ENCODE measurements at regions not wholly inside any gene's neighbourhood (a gene's known extent, or its start where the extent isn't known, plus 50 kb on each side); places are given as distances from the start of the nearest gene placed in this dataset.

GRCh38 chr10:8893102-8893501 lies 838.6 kb downstream of the GATA3 start:
- DNase-seq (ENCODE audit: low read depth), result no peak

- no peak for DNase-seq (ENCODE audit: low read depth)
Measured at GRCh38 chr10:8894148-8894547, 839.7 kb downstream of the GATA3 start.

GRCh38 chr10:8897769-8898168 lies 843.3 kb downstream of the GATA3 start:
- DNase-seq (ENCODE audit: low read depth), result no peak

GRCh38 chr10:8898745-8899330 lies 844.4 kb downstream of the GATA3 start:
- no peak for DNase-seq (ENCODE audit: low read depth)

GRCh38 chr10:8902926-8903325 lies 848.4 kb downstream of the GATA3 start:
- no peak for DNase-seq (ENCODE audit: low read depth)

- DNase-seq (ENCODE audit: low read depth), result no peak
Measured at GRCh38 chr10:8908013-8908412, 853.5 kb downstream of the GATA3 start.

GRCh38 chr10:8910314-8910713 lies 855.8 kb downstream of the GATA3 start:
- no peak for DNase-seq (ENCODE audit: low read depth)

- DNase-seq (ENCODE audit: low read depth), result no peak
Measured at GRCh38 chr10:8911032-8911431, 856.5 kb downstream of the GATA3 start.

GRCh38 chr10:8912108-8912507 lies 857.6 kb downstream of the GATA3 start:
- no peak for DNase-seq (ENCODE audit: low read depth)

- no peak for DNase-seq (ENCODE audit: low read depth)
Measured at GRCh38 chr10:8913720-8914119, 859.2 kb downstream of the GATA3 start.

GRCh38 chr10:8919280-8919679 lies 864.8 kb downstream of the GATA3 start:
- DNase-seq (ENCODE audit: low read depth), result no peak

- DNase-seq (ENCODE audit: low read depth), result no peak
Measured at GRCh38 chr10:8921568-8921967, 867.1 kb downstream of the GATA3 start.

GRCh38 chr10:8923096-8923495 lies 868.6 kb downstream of the GATA3 start:
- DNase-seq (ENCODE audit: low read depth), result no peak

- DNase-seq (ENCODE audit: low read depth), result no peak
Measured at GRCh38 chr10:8927705-8928104, 873.2 kb downstream of the GATA3 start.

GRCh38 chr10:8946451-8946850 lies 892.0 kb downstream of the GATA3 start:
- no peak for DNase-seq (ENCODE audit: low read depth)

GRCh38 chr10:8950978-8951377 lies 896.5 kb downstream of the GATA3 start:
- DNase-seq (ENCODE audit: low read depth), result no peak

GRCh38 chr10:8951440-8952089 lies 897.1 kb downstream of the GATA3 start:
- no peak for DNase-seq (ENCODE audit: low read depth)

- DNase-seq (ENCODE audit: low read depth), result no peak
Measured at GRCh38 chr10:8956400-8956799, 901.9 kb downstream of the GATA3 start.

GRCh38 chr10:8962249-8962648 lies 907.8 kb downstream of the GATA3 start:
- DNase-seq (ENCODE audit: low read depth), result no peak

- no peak for DNase-seq (ENCODE audit: low read depth)
Measured at GRCh38 chr10:8967061-8967460, 912.6 kb downstream of the GATA3 start.

- DNase-seq (ENCODE audit: low read depth), result no peak
Measured at GRCh38 chr10:8969853-8970252, 915.4 kb downstream of the GATA3 start.

GRCh38 chr10:8975535-8975934 lies 921.0 kb downstream of the GATA3 start:
- DNase-seq (ENCODE audit: low read depth), result no peak

- DNase-seq (ENCODE audit: low read depth), result no peak
Measured at GRCh38 chr10:8978100-8978499, 923.6 kb downstream of the GATA3 start.

- DNase-seq (ENCODE audit: low read depth), result no peak
Measured at GRCh38 chr10:8979976-8980375, 925.5 kb downstream of the GATA3 start.
